Tibial nerve (tissue), 3 donors: ENCODE measurements at regions not wholly inside any gene's neighbourhood (a gene's known extent, or its start where the extent isn't known, plus 50 kb on each side); places are given as distances from the start of the nearest gene placed in this dataset.
"Not testable (repeated sequence)": the region's sequence is repeated elsewhere in the genome, so short reads cannot be mapped to it uniquely, and the experiment has no call there.

Experiments used
- POLR2A ChIP-seq, 2 donors: fragments of 450-650 bp; IDR thresholded peaks; one replicate each; pipeline ENCODE4 v1.6.1; 2017; ENCODE audit warnings: antibody characterized with exemption in 2 of 2, mild to moderate bottlenecking in 2 of 2, moderate library complexity in 2 of 2
- TF ChIP-seq, protein P1 (sequence below), 5 experiments: fragments of 200-600 bp in 3 of 5; fragments of 450-650 bp in 2 of 5; sonication (generic) in 3 of 5; IDR thresholded peaks; one replicate each; pipeline ENCODE4 v1.5.1; 2016 to 2019; ENCODE audit warnings: antibody characterized with exemption in 5 of 5, mild to moderate bottlenecking in 3 of 5, moderate library complexity in 2 of 5

GRCh38 chr1:234949528-234949927 lies 179.1 kb downstream of the TOMM20 start:
- TF ChIP-seq POLR2A (IDR thresholded peaks at IDR 0.05), result not testable (repeated sequence)
- TF ChIP-seq, protein P1, sequence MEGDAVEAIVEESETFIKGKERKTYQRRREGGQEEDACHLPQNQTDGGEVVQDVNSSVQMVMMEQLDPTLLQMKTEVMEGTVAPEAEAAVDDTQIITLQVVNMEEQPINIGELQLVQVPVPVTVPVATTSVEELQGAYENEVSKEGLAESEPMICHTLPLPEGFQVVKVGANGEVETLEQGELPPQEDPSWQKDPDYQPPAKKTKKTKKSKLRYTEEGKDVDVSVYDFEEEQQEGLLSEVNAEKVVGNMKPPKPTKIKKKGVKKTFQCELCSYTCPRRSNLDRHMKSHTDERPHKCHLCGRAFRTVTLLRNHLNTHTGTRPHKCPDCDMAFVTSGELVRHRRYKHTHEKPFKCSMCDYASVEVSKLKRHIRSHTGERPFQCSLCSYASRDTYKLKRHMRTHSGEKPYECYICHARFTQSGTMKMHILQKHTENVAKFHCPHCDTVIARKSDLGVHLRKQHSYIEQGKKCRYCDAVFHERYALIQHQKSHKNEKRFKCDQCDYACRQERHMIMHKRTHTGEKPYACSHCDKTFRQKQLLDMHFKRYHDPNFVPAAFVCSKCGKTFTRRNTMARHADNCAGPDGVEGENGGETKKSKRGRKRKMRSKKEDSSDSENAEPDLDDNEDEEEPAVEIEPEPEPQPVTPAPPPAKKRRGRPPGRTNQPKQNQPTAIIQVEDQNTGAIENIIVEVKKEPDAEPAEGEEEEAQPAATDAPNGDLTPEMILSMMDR (IDR thresholded peaks at IDR 0.05), result not testable (repeated sequence)
